ENCODE measurements at regions not wholly inside any gene's neighbourhood (a gene's known extent, or its start where the extent isn't known, plus 50 kb on each side); places are given as distances from the start of the nearest gene placed in this dataset.

GRCh38 chr12:77342253-77342652 is 276.9 kb upstream of the E2F7 start:
- DNase-seq = no peak

- DNase-seq = no peak
Measured at GRCh38 chr12:77339610-77340009, 274.2 kb upstream of the E2F7 start.

DNA sequence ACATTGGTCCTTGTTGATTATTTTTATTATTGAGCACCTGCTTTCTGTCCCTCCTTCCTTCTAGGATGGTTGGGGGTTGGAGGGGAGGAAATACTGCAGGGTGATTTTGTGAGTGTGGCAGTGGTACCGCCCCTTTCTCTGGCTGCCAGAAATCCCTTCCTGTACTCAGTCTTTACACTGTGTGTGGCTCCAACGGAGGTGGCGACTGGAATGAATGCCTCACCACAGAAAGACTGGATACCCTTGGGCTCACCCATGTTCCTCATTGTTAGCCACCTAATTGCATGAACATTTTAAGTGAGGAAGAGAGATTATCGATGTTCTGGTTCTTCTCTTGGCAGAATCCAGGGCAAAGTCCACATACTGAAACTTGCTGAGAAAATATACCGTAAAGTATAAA is 272.0 kb upstream of the E2F7 start:
- no peak for DNase-seq

DNA sequence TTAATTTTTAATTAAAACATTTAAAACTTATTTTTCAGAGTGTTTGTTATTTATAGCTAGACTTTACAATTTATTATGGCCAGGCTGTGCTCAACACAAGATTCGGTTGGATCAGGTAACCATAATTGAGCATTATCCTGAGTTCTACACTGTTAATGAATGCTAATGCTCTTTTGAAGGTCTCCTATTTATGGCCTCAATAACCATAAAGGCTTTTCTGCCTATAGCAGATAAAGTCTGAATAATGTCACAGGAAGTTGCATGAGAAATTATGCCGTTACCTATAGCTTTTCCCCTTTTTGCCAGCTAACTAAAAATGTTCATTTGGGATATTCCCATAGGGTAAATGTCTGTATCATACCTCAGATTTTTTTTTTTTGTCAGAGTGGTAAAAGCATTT is 269.4 kb upstream of the E2F7 start:
- no peak for DNase-seq

- no peak for DNase-seq
Measured at GRCh38 chr12:77328326-77328725, 263.0 kb upstream of the E2F7 start.

DNA sequence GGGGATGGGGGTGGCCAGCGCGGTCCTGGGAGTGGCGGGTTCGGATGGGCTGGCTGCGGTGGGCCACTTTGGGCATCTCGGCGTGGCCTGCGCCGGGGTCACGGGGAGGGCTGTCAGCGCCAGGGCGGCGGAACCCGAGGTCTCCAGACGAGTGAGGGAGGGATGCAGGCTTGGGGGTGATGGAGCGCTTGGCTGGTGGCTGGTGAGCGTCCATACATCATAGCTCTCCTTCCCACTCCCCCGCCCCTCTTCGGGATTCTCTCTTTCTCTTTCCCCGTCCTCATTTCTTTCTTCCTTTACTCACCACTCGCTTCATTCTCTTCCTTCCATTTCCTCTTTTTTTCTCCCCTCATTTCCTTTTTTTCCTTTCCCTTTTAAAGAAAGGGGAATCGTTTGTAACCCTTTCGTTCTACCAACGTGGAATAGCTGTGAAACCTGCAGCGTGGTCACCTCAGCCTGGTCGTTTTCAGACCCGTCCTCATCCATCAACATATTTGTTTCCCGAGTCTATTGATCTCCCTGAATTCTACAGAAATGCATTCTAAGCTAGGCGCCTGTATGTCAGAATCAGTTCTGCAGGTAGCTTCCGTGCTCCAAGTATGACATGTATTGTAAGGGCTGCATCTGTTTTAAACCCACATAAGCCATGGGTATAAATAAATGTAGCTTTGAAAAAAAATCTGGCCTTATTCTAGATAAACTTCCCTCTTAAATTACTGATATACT is 260.3 kb upstream of the E2F7 start:
- DNase-seq = no peak

- DNase-seq = no peak
Measured at GRCh38 chr12:77324763-77325468, 259.5 kb upstream of the E2F7 start.

DNA sequence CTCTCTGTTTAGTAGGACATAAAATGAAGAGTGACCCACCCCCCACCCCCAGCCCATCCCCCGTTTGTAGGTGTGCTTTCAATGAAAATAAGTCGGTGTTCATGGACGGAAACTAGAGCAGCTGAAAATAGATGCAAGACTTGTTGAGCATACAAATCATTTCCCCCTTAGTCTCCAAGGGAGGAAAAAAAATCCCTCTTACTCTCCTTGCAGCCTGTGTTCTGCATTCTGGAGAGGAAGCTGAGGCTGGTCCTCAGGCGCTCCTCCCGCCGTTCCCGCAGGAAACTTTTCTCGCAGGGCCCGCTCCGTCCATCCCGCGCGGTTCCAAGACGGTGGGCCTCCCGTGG is 259.0 kb upstream of the E2F7 start:
- DNase-seq = no peak

DNA sequence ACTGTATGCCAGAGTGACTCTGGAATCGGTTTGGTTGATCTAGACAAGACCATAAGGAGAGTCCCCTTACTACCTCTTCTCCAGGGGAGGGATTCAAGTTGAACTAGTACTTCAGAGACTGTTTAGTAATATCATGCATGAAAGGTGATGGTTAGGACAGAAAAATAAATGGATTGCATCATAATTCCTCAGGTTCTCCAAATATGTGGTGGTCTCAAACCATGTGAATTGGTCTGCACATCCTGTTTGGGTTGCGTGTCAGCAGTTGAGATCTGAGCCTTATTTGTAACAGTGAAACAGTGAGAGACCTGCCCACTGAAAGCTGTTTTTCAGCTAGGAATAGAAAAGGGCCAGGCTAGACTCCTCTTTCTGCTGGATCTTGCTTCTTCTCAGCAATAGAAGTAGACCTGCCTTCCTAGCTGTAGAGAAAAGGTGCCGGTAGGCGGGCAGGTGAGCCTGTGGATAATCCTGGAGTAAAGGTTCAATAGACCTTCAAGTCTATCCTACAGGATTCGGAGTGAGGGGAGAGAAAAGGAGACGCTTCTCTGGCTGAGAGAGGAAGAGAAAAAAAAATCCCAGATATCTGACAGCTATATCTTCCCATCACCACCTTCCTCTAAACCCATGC is 258.5 kb upstream of the E2F7 start:
- no peak for DNase-seq

DNA sequence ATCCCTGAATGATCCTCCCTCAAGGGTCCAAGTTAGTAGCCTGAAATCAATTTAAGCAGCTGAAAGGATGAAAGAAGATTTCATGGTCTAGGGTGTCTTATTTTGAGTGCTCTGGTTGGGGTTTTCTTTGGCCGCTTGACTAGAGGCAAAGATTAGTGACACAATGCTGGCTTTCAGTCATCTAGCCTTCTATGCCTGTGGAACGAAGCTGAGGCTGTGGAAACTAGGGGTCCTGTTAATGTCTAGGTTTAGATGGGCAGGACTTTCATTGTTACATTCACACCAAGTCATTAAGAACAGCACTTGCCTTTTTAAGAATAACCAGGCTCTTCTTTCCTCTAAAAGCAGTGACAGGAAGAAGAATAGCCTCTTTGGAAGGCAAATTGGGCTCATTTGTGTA is 253.8 kb upstream of the E2F7 start:
- DNase-seq = no peak

- DNase-seq = no peak
Measured at GRCh38 chr12:77315407-77315806, 250.0 kb upstream of the E2F7 start.

DNA sequence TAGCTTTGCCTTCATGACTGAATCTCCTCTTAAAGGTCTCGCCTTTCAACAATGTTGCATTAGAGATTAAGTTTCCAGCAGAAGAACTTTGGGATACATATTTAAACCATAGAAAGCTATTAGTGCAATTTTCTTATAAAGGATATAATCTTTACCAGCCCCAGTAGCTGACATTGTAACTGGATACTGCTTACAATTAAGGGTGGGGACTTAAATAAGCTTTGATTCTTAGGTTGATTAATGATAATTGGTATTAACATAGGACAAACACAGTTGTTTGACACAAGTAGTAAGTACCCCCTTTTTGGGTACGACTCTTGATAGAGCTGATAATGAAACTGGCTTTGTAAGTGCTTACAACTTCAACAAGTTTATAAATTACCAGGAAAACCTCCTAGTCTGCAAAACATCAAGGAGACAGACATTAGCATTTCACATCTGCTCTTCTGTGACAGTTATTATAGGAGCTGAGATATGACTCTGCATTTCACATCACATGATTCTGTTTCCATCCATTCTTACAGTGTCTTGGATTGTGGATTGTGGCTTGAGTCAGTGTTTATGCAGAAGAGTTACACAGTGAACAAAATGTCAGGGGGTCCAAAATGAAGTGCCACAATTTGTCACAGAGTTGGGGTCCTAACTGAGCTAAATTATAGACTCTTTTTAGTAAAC is 249.1 kb upstream of the E2F7 start:
- DNase-seq = no peak

DNA sequence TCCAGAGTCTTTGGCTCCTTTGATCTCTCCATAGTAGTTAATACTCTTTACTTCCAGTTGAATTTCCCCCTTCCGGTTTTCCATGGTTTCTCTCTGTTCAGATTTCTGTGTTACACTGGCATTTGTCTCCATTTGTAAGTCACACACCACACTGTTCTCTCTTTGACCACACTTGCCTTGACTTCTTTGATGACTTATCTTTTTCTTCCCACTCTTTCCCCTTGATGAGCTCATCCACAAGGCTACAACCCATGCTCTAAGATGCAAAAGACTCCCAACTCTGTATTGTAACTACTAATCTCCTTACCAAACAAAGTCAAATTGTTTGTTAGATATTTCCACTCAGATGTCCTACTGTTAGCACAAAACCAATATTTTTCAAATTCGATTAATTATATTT is 242.7 kb upstream of the E2F7 start:
- no peak for DNase-seq

GRCh38 chr12:77300811-77301210 is 235.4 kb upstream of the E2F7 start:
- no peak for DNase-seq

GRCh38 chr12:77299910-77300669 is 234.7 kb upstream of the E2F7 start:
- DNase-seq = no peak

DNA sequence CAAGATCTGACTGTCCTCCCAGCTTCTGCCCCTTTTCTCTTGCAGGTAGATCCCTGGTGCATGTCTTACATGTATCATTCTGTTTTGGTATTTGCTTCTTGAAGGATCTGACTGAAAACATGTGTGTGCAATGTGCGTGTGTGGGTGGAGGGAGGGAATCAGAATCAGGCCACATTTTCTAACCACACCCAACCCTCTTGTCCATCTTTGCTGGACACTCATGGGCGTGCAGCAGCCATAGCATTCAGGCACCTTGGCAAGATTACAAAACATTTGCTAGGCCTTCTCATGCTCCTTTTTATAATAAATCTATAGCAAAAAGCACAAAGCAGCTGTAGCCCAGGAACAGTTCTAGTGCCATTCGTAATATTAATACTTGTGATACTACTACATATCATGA is 233.6 kb upstream of the E2F7 start:
- no peak for DNase-seq

- DNase-seq = no peak
Measured at GRCh38 chr12:77294016-77294415, 228.6 kb upstream of the E2F7 start.

DNA sequence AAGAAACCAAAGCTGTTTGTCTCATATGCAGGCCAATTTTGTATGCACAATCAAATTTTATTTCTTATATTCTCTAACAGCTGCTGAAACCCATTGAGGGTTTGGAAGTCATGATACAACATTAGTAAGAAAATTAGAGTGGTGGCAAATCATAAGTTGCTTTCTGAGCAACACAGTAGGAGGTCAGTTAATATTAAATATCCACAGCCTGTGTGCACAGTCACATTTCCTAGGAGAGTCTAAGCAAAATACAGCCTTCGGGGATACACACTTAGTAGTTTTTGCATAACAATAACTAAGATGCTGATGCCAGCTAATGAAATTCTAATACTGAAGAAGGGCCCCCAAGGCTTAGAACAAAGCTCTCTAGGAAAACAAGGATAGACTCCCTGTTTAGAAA is 209.6 kb upstream of the E2F7 start:
- DNase-seq = no peak

- DNase-seq = no peak
Measured at GRCh38 chr12:77273898-77274297, 208.5 kb upstream of the E2F7 start.

GRCh38 chr12:77256956-77257355 is 191.6 kb upstream of the E2F7 start:
- no peak for DNase-seq

GRCh38 chr12:77253321-77253720 is 188.0 kb upstream of the E2F7 start:
- no peak for DNase-seq

DNA sequence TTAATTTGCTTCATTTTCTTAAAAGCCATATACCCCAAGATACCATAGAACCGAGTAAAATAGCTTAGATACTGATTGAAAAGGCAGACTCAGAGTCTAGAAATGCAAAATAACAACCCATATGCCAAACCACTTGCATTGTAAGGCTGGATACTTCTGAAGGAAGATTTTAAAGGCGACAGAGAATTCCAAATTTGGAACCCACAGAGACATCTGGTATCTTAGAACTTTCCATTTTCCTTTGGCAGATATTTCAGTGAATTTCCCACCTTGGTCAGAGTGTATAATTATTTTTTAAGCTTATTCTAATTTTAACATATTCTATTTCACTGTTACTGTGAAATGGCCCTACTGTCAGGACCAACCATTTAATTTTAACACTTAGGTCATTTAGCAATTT is 186.4 kb upstream of the E2F7 start:
- no peak for DNase-seq

DNA sequence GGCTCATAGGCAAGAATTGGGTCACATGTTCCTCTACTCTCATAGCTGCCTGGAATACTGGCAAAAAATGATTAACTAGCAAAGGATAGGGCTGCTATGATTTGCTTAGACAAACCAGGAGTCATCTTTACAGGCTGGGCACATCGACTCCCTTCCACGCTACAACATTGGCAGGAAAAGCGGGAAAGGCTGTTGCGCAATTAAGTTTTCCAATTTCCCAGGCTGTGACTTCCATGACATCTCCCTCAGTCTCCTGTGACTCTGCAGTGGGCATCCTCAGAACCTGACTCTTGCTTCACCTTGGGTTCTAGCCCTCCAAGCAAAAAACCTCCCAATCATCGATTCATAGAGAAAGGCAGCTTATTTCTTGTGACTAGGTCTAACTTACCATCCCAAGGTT is 184.5 kb upstream of the E2F7 start:
- DNase-seq = no peak
